Stomach (tissue), 8 donors: ENCODE measurements at regions not wholly inside any gene's neighbourhood (a gene's known extent, or its start where the extent isn't known, plus 50 kb on each side); places are given as distances from the start of the nearest gene placed in this dataset.
A peak's percentile ranks its signal among the peaks of the same experiment; 100 is the strongest.

Experiments
- DNase-seq, 2 donors: peaks; one replicate each; pipeline versions ENCODE4 v3.0.0 to v3.0.0-alpha.2; 2013 to 2019
- H3K27ac ChIP-seq, 5 donors: fragments of 200-600 bp in 4 of 5; sonication (generic) in 4 of 5; one replicate each; pipeline ENCODE4 v1.5.1; 2013 to 2019; ENCODE audit warnings: mild to moderate bottlenecking in 1 of 5, moderate library complexity in 1 of 5
- H3K27me3 ChIP-seq, 3 donors: fragments of 200-600 bp; sonication (generic); one replicate each; pipeline ENCODE4 v1.5.1; 2017 to 2019; ENCODE audit warnings: mixed run types in 1 of 3
- H3K36me3 ChIP-seq, 4 donors: fragments of 200-600 bp; sonication (generic); 1 replicate in 3 of 4; 2 replicates in 1 of 4; pipeline ENCODE4 v1.5.1; 2016 to 2019
- H3K4me1 ChIP-seq, 4 donors: fragments of 200-600 bp; sonication (generic); one replicate each; pipeline ENCODE4 v1.5.1; 2016 to 2019
- H3K4me3 ChIP-seq, 4 donors: fragments of 200-600 bp; sonication (generic) in 3 of 4; one replicate each; pipeline ENCODE4 v1.5.1; 2016 to 2019; ENCODE audit warnings: mild to moderate bottlenecking in 1 of 4
- H3K9me3 ChIP-seq, 4 donors: fragments of 200-600 bp; sonication (generic); one replicate each; pipeline ENCODE4 v1.5.1; 2016 to 2019
- EP300 ChIP-seq: sonication (generic); formaldehyde crosslinking; IDR thresholded peaks from one replicate; pipeline ENCODE4 v1.6.1; 2017; ENCODE audit warnings: antibody characterized with exemption
- POLR2A ChIP-seq, 4 donors: fragments of 450-650 bp; IDR thresholded peaks; one replicate each; pipeline ENCODE4 v1.6.1; 2016; ENCODE audit warnings: antibody characterized with exemption in 4 of 4, control low read depth in 2 of 4, mild to moderate bottlenecking in 1 of 4, moderate library complexity in 1 of 4
- POLR2AphosphoS5 ChIP-seq, 3 donors: sonication (generic); formaldehyde crosslinking; IDR thresholded peaks; one replicate each; pipeline ENCODE4 v1.6.1; 2016; ENCODE audit warnings: antibody characterized with exemption in 3 of 3
- WGBS, 5 donors: extraction: QIAGEN DNeasy Blood & Tissue Kit in 3 of 5; methylation state at CpG; one replicate each; pipeline versions ENCODE4 v1.1.5 to v1.1.7; 2013 to 2018; 5-methylcytosine and 5-hydroxymethylcytosine counted together
- intact Hi-C: fragments of 100-400 bp; cut with DNase I; formaldehyde crosslinking; loops from one replicate; pipeline ENCODE4 v1.15.1; 2023; ENCODE audit warnings: low total_unique reads
- TF ChIP-seq, protein P1 (sequence below), 7 experiments: fragments of 450-650 bp in 4 of 7; fragments of 200-600 bp in 3 of 7; sonication (generic) in 3 of 7; IDR thresholded peaks; one replicate each; pipeline ENCODE4 v1.5.1; 2016 to 2019; ENCODE audit warnings: antibody characterized with exemption in 7 of 7, control low read depth in 2 of 7, mild to moderate bottlenecking in 1 of 7
- donor health status: healthy with polysubstance abuse.
- donor health status: Bipolar disorder and iron deficiency.
- donor health status: healthy.

DNA sequence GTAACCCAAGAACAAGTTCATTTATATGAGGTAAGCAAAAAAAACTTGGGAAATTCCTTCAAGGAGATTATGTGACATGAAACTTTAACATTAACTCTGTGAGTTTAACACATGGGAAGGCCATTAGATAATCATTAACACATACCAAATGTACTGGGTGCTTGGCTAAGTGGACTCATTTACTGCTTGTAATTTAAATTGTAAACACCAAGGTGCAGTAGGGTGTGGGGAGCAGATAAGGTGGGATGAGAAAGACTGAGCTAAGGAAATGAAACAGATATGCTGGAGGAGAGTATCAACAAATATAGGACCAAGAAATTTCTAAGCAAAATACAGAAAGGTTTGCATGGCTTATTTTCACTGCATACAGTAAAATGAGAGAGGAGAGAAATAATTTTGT, 2384.8 kb upstream of the ACO1 start:
- Histone ChIP-seq H3K36me3 (no peaks in the 10 kb centered on the region), H3K27ac (no peak overlapping the region), H3K4me1 (no peaks in the 10 kb centered on the region), H3K9me3 (peaks cover 0 to 15% (median 0%) of the 10 kb centered on the region in 4 donors), H3K4me3 (no peak overlapping the region), H3K27me3 (no peaks in the 10 kb centered on the region)
- intact Hi-C loops, result no loop called here
- TF ChIP-seq POLR2AphosphoS5 (IDR thresholded peaks at IDR 0.05) (no peak), EP300 (no peak), POLR2A (IDR thresholded peaks at IDR 0.05) (no peak)
- TF ChIP-seq, protein P1, sequence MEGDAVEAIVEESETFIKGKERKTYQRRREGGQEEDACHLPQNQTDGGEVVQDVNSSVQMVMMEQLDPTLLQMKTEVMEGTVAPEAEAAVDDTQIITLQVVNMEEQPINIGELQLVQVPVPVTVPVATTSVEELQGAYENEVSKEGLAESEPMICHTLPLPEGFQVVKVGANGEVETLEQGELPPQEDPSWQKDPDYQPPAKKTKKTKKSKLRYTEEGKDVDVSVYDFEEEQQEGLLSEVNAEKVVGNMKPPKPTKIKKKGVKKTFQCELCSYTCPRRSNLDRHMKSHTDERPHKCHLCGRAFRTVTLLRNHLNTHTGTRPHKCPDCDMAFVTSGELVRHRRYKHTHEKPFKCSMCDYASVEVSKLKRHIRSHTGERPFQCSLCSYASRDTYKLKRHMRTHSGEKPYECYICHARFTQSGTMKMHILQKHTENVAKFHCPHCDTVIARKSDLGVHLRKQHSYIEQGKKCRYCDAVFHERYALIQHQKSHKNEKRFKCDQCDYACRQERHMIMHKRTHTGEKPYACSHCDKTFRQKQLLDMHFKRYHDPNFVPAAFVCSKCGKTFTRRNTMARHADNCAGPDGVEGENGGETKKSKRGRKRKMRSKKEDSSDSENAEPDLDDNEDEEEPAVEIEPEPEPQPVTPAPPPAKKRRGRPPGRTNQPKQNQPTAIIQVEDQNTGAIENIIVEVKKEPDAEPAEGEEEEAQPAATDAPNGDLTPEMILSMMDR (IDR thresholded peaks at IDR 0.05), result no peak
- peak in 1 of 2 donors; percentile 6 for DNase-seq

DNA sequence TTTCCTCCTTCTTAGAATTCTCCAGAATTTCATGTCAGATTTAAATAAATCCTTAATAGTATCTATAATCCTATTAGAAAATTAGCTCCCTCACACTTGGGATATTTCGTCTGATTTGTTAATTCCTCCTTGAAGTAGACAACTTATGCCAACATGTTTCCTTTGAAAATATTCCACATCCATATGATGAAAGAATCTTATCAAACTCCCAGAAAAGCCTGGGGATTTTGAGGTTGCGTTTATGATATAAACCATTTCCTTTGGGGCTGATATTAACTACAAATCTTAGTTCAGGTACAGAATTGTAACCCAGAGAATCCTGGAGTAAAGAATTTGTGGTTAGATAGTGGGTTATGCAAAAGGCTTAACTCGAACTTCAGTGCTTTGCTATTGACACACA, 2373.8 kb upstream of the ACO1 start:
- H3K4me3 ChIP-seq, result no peak overlapping the region
- TF ChIP-seq POLR2A (IDR thresholded peaks at IDR 0.05) (no peak), EP300 (no peak), POLR2AphosphoS5 (IDR thresholded peaks at IDR 0.05) (no peak)
- TF ChIP-seq, protein P1 (IDR thresholded peaks at IDR 0.05), result no peak
- H3K27me3 ChIP-seq, result no peaks in the 10 kb centered on the region
- WGBS, 5 donors, result 41 to 57% (median 52%) methylated on average over 3 of the region's 3 CpGs
- H3K27ac ChIP-seq, result no peak overlapping the region
- DNase-seq, result no peak
- no peaks in the 10 kb centered on the region for H3K36me3 ChIP-seq
- intact Hi-C loops, result no loop called here
- no peaks in the 10 kb centered on the region for H3K9me3 ChIP-seq
- H3K4me1 ChIP-seq, result no peaks in the 10 kb centered on the region

DNA sequence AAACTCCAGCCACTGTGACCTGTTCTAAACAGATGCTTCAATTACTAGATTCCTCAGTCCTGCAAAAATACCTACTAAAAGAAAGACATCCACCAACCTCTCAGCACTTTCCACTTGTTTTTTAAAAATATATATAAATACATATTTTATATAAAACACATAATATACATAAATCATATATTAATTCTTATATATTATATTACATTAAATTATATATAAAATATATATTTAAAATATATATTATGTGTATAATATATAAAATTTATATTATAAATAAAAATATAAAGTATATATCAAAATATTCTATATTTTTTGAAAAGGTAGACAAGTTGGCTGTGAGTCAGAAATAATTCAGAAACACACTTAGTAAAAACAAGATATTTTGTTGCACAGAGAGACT, 2371.8 kb upstream of the ACO1 start:
- H3K27me3 ChIP-seq, result no peaks in the 10 kb centered on the region
- no peaks in the 10 kb centered on the region for H3K4me1 ChIP-seq
- no peak for DNase-seq
- TF ChIP-seq, protein P1 (IDR thresholded peaks at IDR 0.05), result no peak
- no peak for TF ChIP-seq POLR2A (IDR thresholded peaks at IDR 0.05)
- TF ChIP-seq EP300, result no peak
- TF ChIP-seq POLR2AphosphoS5 (IDR thresholded peaks at IDR 0.05), result no peak
- no peak overlapping the region for H3K4me3 ChIP-seq
- intact Hi-C loops, result no loop called here
- no peaks in the 10 kb centered on the region for H3K9me3 ChIP-seq
- no peaks in the 10 kb centered on the region for H3K36me3 ChIP-seq
- no peak overlapping the region for H3K27ac ChIP-seq

DNA sequence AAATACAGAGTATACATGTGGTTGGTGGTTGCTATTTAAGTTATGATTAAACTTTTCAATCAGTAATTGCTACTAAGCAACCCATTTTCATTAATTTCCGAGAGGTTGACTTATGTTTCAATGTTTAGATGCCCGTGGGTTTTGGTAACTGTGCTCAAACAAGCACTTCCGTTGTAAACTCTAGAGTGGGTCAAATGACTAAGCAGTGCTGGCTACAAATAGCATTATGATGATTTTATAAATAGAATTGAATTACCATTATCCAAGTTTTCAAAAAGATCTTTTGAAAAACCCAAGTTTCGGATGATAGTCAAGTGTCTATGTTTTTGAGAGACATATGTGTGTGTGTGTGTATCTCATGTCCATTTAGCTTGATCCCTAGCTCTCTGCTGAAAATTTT, 2369.4 kb upstream of the ACO1 start:
- WGBS, 5 donors, result 66 to 80% (median 76%) methylated on average over 4 of the region's 4 CpGs
- Histone ChIP-seq H3K27ac (no peak overlapping the region), H3K36me3 (no peaks in the 10 kb centered on the region), H3K27me3 (no peaks in the 10 kb centered on the region), H3K4me3 (no peak overlapping the region), H3K9me3 (no peaks in the 10 kb centered on the region), H3K4me1 (no peaks in the 10 kb centered on the region)
- intact Hi-C loops, result no loop called here
- no peak for DNase-seq
- TF ChIP-seq EP300 (no peak), POLR2A (IDR thresholded peaks at IDR 0.05) (no peak), POLR2AphosphoS5 (IDR thresholded peaks at IDR 0.05) (no peak)
- TF ChIP-seq, protein P1 (IDR thresholded peaks at IDR 0.05), result no peak
